Kidney epithelial cell (primary cell): ENCODE measurements at regions not wholly inside any gene's neighbourhood (a gene's known extent, or its start where the extent isn't known, plus 50 kb on each side); places are given as distances from the start of the nearest gene placed in this dataset.

Source experiments
- DNase-seq: peaks from one replicate; pipeline ENCODE4 v3.0.0-alpha.2; 2010; ENCODE audit warnings: low read depth
- H3K27me3 ChIP-seq: 2 replicates; pipeline ENCODE4 v1.6.0; 2011; ENCODE audit warnings: low read length; ENCODE audit not compliant: control insufficient read depth, insufficient read depth
- H3K36me3 ChIP-seq: 2 replicates; pipeline ENCODE4 v1.5.1; 2011; ENCODE audit warnings: low read length; ENCODE audit not compliant: control insufficient read depth, insufficient read depth
- H3K4me3 ChIP-seq: 2 replicates; pipeline ENCODE4 v1.5.1; 2011; ENCODE audit warnings: low read depth, mild to moderate bottlenecking, control low read depth, low read length
- CTCF ChIP-seq: IDR thresholded peaks from 2 replicates; pipeline ENCODE4 v1.5.1; 2011; ENCODE audit warnings: mild to moderate bottlenecking, moderate library complexity, low read length, control low read depth, inconsistent platforms; ENCODE audit not compliant: insufficient read depth, poor library complexity, severe bottlenecking

GRCh38 chr11:116654526-116654925, 118.3 kb downstream of the BUD13 start:
- no peaks in the 10 kb centered on the region for H3K27me3 ChIP-seq
- no peak for TF ChIP-seq CTCF
- no peak for DNase-seq
- no peak overlapping the region for H3K4me3 ChIP-seq
- H3K36me3 ChIP-seq = no peaks in the 10 kb centered on the region

GRCh38 chr11:116653206-116653605, 119.6 kb downstream of the BUD13 start:
- H3K36me3 ChIP-seq = no peaks in the 10 kb centered on the region
- no peak for DNase-seq
- H3K27me3 ChIP-seq = no peaks in the 10 kb centered on the region
- TF ChIP-seq CTCF = no peak
- H3K4me3 ChIP-seq = no peak overlapping the region

- Histone ChIP-seq H3K4me3 (no peak overlapping the region), H3K27me3 (no peaks in the 10 kb centered on the region), H3K36me3 (no peaks in the 10 kb centered on the region)
- no peak for DNase-seq
- TF ChIP-seq CTCF = no peak
Observed at GRCh38 chr11:116651737-116652237, 121.0 kb downstream of the BUD13 start.

- Histone ChIP-seq H3K27me3 (no peaks in the 10 kb centered on the region), H3K36me3 (no peaks in the 10 kb centered on the region), H3K4me3 (no peak overlapping the region)
- DNase-seq = no peak
- no peak for TF ChIP-seq CTCF
Observed at GRCh38 chr11:116651098-116651736, 121.6 kb downstream of the BUD13 start.

- Histone ChIP-seq H3K36me3 (no peaks in the 10 kb centered on the region), H3K27me3 (no peaks in the 10 kb centered on the region), H3K4me3 (no peak overlapping the region)
- no peak for DNase-seq
- no peak for TF ChIP-seq CTCF
Observed at GRCh38 chr11:116650052-116650451, 122.7 kb downstream of the BUD13 start.

GRCh38 chr11:116649268-116649667, 123.5 kb downstream of the BUD13 start:
- Histone ChIP-seq H3K27me3 (peaks cover 4% of the 10 kb centered on the region), H3K36me3 (no peaks in the 10 kb centered on the region), H3K4me3 (no peak overlapping the region)
- TF ChIP-seq CTCF = no peak
- no peak for DNase-seq
